IMR-90 (cell line): ENCODE measurements at regions not wholly inside any gene's neighbourhood (a gene's known extent, or its start where the extent isn't known, plus 50 kb on each side); places are given as distances from the start of the nearest gene placed in this dataset.

Source experiments
- ATAC-seq: fragments of 200-7000 bp; cut with Tn5 transposase; 2 replicates; pipeline ENCODE4 v1.9.1; 2020; ENCODE audit warnings: low read depth, mild to moderate bottlenecking, moderate library complexity
- BruUV-seq: library from RNA; stranded (reverse); fragments of 400-500 nt; replicated peaks from 2 replicates; lab custom pipeline; 2021; lab: Mats Ljungman, UMichigan
- CTCF ChIA-PET: fragments of 300-600 bp; formaldehyde crosslinking; extraction: SDS; loops from one replicate; lab custom pipeline; 2021; ENCODE audit warnings: antibody characterized with exemption; lab: Yijun Ruan, JAX
- POLR2A ChIA-PET: fragments of 300-600 bp; sonication (Branson Sonifier 250); formaldehyde crosslinking; loops from one replicate; lab custom pipeline; 2022; ENCODE audit warnings: antibody characterized with exemption; ENCODE audit not compliant: unreplicated experiment; lab: Charles Lee
- DNase-seq: peaks from one replicate; pipeline ENCODE4 v3.0.0; 2013
- H2AFZ ChIP-seq: replicated peaks from 2 replicates; pipeline ENCODE3; 2013; ENCODE audit warnings: low read length, mild to moderate bottlenecking; ENCODE audit not compliant: poor library complexity
- H2AK5ac ChIP-seq: 2 replicates; pipeline ENCODE4 v1.6.1; 2013; ENCODE audit warnings: low read depth, low read length, inconsistent platforms
- H2AK9ac ChIP-seq: replicated peaks from 2 replicates; pipeline ENCODE3; 2013; ENCODE audit warnings: mild to moderate bottlenecking, low read depth, low read length, moderate library complexity; ENCODE audit not compliant: poor library complexity
- H2BK120ac ChIP-seq: 2 replicates; pipeline ENCODE4 v1.6.1; 2013; ENCODE audit warnings: low read depth, low read length, inconsistent platforms
- H2BK15ac ChIP-seq: 3 replicates; pipeline ENCODE4 v1.6.1; 2013; ENCODE audit warnings: low read depth, low read length, inconsistent platforms
- H2BK20ac ChIP-seq: 2 replicates; pipeline ENCODE4 v1.6.1; 2013; ENCODE audit warnings: low read depth, mild to moderate bottlenecking, inconsistent platforms, low read length, moderate library complexity
- H2BK5ac ChIP-seq: 2 replicates; pipeline ENCODE4 v1.6.1; 2013; ENCODE audit warnings: mild to moderate bottlenecking, low read depth, low read length, inconsistent platforms; ENCODE audit not compliant: poor library complexity, severe bottlenecking
- H3K14ac ChIP-seq: replicated peaks from 2 replicates; pipeline ENCODE4 v1.6.1; 2013; ENCODE audit warnings: low read depth, low read length, inconsistent platforms
- H3K18ac ChIP-seq: 2 replicates; pipeline ENCODE4 v1.6.1; 2013; ENCODE audit warnings: low read depth, low read length, control low read depth
- H3K23ac ChIP-seq: 2 replicates; pipeline ENCODE4 v1.6.1; 2013; ENCODE audit warnings: low read depth, low read length, inconsistent platforms
- H3K27ac ChIP-seq: 2 replicates; pipeline ENCODE4 v1.5.1; 2013; ENCODE audit warnings: mild to moderate bottlenecking, control low read depth, low read length; ENCODE audit not compliant: insufficient read depth
- H3K27me3 ChIP-seq: 2 replicates; pipeline ENCODE4 v1.6.1; 2013; ENCODE audit warnings: low read length; ENCODE audit not compliant: control insufficient read depth, insufficient read depth
- H3K36me3 ChIP-seq: 2 replicates; pipeline ENCODE4 v1.6.1; 2013; ENCODE audit warnings: low read length, mixed read lengths; ENCODE audit not compliant: control insufficient read depth, insufficient read depth
- H3K4ac ChIP-seq: 2 replicates; pipeline ENCODE4 v1.6.1; 2013; ENCODE audit warnings: low read depth, low read length, inconsistent platforms
- H3K4me1 ChIP-seq: 2 replicates; pipeline ENCODE4 v1.6.1; 2013; ENCODE audit warnings: low read length, mixed read lengths; ENCODE audit not compliant: control insufficient read depth, insufficient read depth
- H3K4me2 ChIP-seq: 2 replicates; pipeline ENCODE4 v1.6.1; 2013; ENCODE audit warnings: low read depth, mild to moderate bottlenecking, control low read depth, low read length, moderate library complexity
- H3K4me3 ChIP-seq: 2 replicates; pipeline ENCODE4 v1.5.1; 2013; ENCODE audit warnings: low read depth, mild to moderate bottlenecking, control low read depth, low read length, moderate library complexity; ENCODE audit not compliant: insufficient read depth
- H3K56ac ChIP-seq: 2 replicates; pipeline ENCODE4 v1.6.1; 2013; ENCODE audit warnings: low read length, inconsistent platforms; ENCODE audit not compliant: insufficient read depth; ENCODE audit errors: extremely low read depth
- H3K79me1 ChIP-seq, 2 experiments: 2 replicates each; pipeline ENCODE4 v1.6.1; 2013; ENCODE audit warnings: low read length in 2 of 2, inconsistent platforms in 1 of 2, low read depth in 1 of 2
- H3K9ac ChIP-seq: 2 replicates; pipeline ENCODE4 v1.6.1; 2013; ENCODE audit warnings: low read depth, low read length, control low read depth
- H3K9me1 ChIP-seq: 2 replicates; pipeline ENCODE4 v1.6.1; 2013; ENCODE audit warnings: low read length, inconsistent platforms; ENCODE audit not compliant: insufficient read depth
- H3K9me3 ChIP-seq: 2 replicates; pipeline ENCODE4 v1.6.1; 2013; ENCODE audit warnings: low read length; ENCODE audit not compliant: control insufficient read depth, insufficient read depth
- H4K20me1 ChIP-seq: 2 replicates; pipeline ENCODE4 v1.6.1; 2013; ENCODE audit warnings: low read length, inconsistent platforms; ENCODE audit not compliant: insufficient read depth
- H4K5ac ChIP-seq: 2 replicates; pipeline ENCODE4 v1.6.1; 2013; ENCODE audit warnings: mild to moderate bottlenecking, low read depth, low read length, control low read depth
- H4K8ac ChIP-seq, 2 experiments: 2 replicates each; pipeline ENCODE4 v1.6.1; 2013; ENCODE audit warnings: low read depth in 2 of 2, low read length in 2 of 2, control low read depth in 1 of 2, inconsistent platforms in 1 of 2
- H4K91ac ChIP-seq: 2 replicates; pipeline ENCODE4 v1.6.1; 2013; ENCODE audit warnings: low read depth, low read length, inconsistent platforms; ENCODE audit not compliant: insufficient read depth
- CEBPB ChIP-seq: IDR thresholded peaks from 2 replicates; pipeline ENCODE4 v1.6.1; 2012; ENCODE audit warnings: low read depth, low read length, improper control_type of control experiment
- CTCF ChIP-seq: conservative IDR thresholded peaks from 2 replicates; pipeline ENCODE4 v1.5.1; 2012; ENCODE audit warnings: mild to moderate bottlenecking, low read depth, low read length, improper control_type of control experiment
- FOS ChIP-seq: fragments of 150-350 bp; IDR thresholded peaks from 2 replicates; pipeline ENCODE4 v1.6.1; 2016; ENCODE audit warnings: low read depth, low read length
- MAFK ChIP-seq: IDR thresholded peaks from 2 replicates; pipeline ENCODE4 v1.6.1; 2012; ENCODE audit warnings: low read depth, low read length, improper control_type of control experiment
- MAZ ChIP-seq: IDR thresholded peaks from 2 replicates; pipeline ENCODE4 v1.6.1; 2012; ENCODE audit warnings: low read depth, mild to moderate bottlenecking, low read length, improper control_type of control experiment, moderate library complexity, borderline replicate concordance
- NFE2L2 ChIP-seq: fragments of 150-350 bp; IDR thresholded peaks from 2 replicates; pipeline ENCODE4 v1.6.1; 2016; ENCODE audit warnings: low read depth, mild to moderate bottlenecking, low read length
- USF2 ChIP-seq: fragments of 150-350 bp; IDR thresholded peaks from 2 replicates; pipeline ENCODE4 v1.6.1; 2017; ENCODE audit warnings: mild to moderate bottlenecking, antibody characterized with exemption, low read length, low read depth
- WGBS, 2 experiments: methylation state at CpG; one replicate each; pipeline versions ENCODE4 v1.1.5 to v1.1.7; 2013; ENCODE audit warnings: missing lambda C conversion rate in 2 of 2; ENCODE audit not compliant: insufficient read length in 1 of 2; ENCODE audit errors: extremely low coverage in 2 of 2; 5-methylcytosine and 5-hydroxymethylcytosine counted together
- dilution Hi-C: fragments of 300-500 bp; cut with HindIII; formaldehyde crosslinking; loops from one replicate; pipeline ENCODE4 v1.14.3; 2018; ENCODE audit warnings: low sequenced_read_pairs; ENCODE audit not compliant: unreplicated experiment
- in situ Hi-C: fragments of 300-500 bp; cut with MboI; formaldehyde crosslinking; loops from 3 replicates; pipeline ENCODE4 v1.14.3; 2019; ENCODE audit warnings: low sequenced_read_pairs, inconsistent platforms, mixed read lengths
- intact Hi-C: fragments of 100-400 bp; cut with micrococcal nuclease; formaldehyde crosslinking; loops from 2 replicates; pipeline ENCODE4 v1.10.0; 2022

GRCh38 chr3:164080208-164080607 is 998.1 kb downstream of the SI start:
- H3K4me2 ChIP-seq, result no peak overlapping the region
- H3K14ac ChIP-seq, result no peak overlapping the region
- H3K4ac ChIP-seq, result no peak overlapping the region
- H3K27me3 ChIP-seq, result no peaks in the 10 kb centered on the region
- intact Hi-C loops (no loop called here), dilution Hi-C loops (no loop called here), in situ Hi-C loops (no loop called here)
- TF ChIP-seq MAFK, result peak; percentile 67
- no peak for TF ChIP-seq USF2
- TF ChIP-seq NFE2L2, result no peak
- TF ChIP-seq MAZ, result no peak
- no peak for TF ChIP-seq CTCF
- TF ChIP-seq FOS, result no peak
- no peak for TF ChIP-seq CEBPB
- no peak overlapping the region for H3K27ac ChIP-seq
- H3K79me1 ChIP-seq, result no peaks in the 10 kb centered on the region
- WGBS, 2 experiments, result 33% methylated on average over 1 of the region's 2 CpGs; no CpG with 5 or more reads in 1 of the 2 experiments
- ChIA-PET POLR2A (no interaction called here), CTCF (no interaction called here)
- H4K91ac ChIP-seq, result no peak overlapping the region
- DNase-seq (no peak), ATAC-seq (no peak)
- no peaks in the 10 kb centered on the region for H3K9me1 ChIP-seq
- no peak overlapping the region for H3K4me3 ChIP-seq
- no peak overlapping the region for H3K9ac ChIP-seq
- H3K18ac ChIP-seq, result no peak overlapping the region
- peaks cover 2% of the 10 kb centered on the region; the same call in 1 of the 2 replicates for H3K9me3 ChIP-seq
- no peak overlapping the region for H3K23ac ChIP-seq
- no peak overlapping the region for H2AFZ ChIP-seq
- H4K20me1 ChIP-seq, result no peaks in the 10 kb centered on the region
- H3K4me1 ChIP-seq, result no peaks in the 10 kb centered on the region
- H2BK15ac ChIP-seq, result no peak overlapping the region
- H2BK5ac ChIP-seq, result no peak overlapping the region
- no peak overlapping the region for H2AK5ac ChIP-seq
- H2BK120ac ChIP-seq, result no peak overlapping the region
- no peak overlapping the region for H4K5ac ChIP-seq
- BruUV-seq, result no TSS peak
- no peak overlapping the region for H2BK20ac ChIP-seq
- H2AK9ac ChIP-seq, result no peak overlapping the region
- H4K8ac ChIP-seq, result no peak overlapping the region
- no peak overlapping the region for H3K56ac ChIP-seq
- no peaks in the 10 kb centered on the region for H3K36me3 ChIP-seq
